ENCODE measurements at regions not wholly inside any gene's neighbourhood (a gene's known extent, or its start where the extent isn't known, plus 50 kb on each side); places are given as distances from the start of the nearest gene placed in this dataset.

- TF ChIP-seq POLR2A (IDR thresholded peaks at IDR 0.05) (no peak), CTCF (IDR thresholded peaks at IDR 0.05) (no peak)
Observed at GRCh38 chr3:184466413-184466960, 86.6 kb downstream of the CHRD start.
